Ovary (tissue), 3 donors: ENCODE measurements at regions not wholly inside any gene's neighbourhood (a gene's known extent, or its start where the extent isn't known, plus 50 kb on each side); places are given as distances from the start of the nearest gene placed in this dataset.

Experiments
- CTCF ChIP-seq, 3 donors: fragments of 450-650 bp in 2 of 3; fragments of 200-600 bp in 1 of 3; IDR thresholded peaks; one replicate each; pipeline versions ENCODE4 v1.5.1 to v1.8.0; 2016 to 2022; ENCODE audit warnings: antibody characterized with exemption in 3 of 3, mild to moderate bottlenecking in 1 of 3
- EP300 ChIP-seq: sonication (generic); formaldehyde crosslinking; IDR thresholded peaks from one replicate; pipeline ENCODE4 v1.6.1; 2017; ENCODE audit warnings: antibody characterized with exemption
- POLR2A ChIP-seq: fragments of 450-650 bp; IDR thresholded peaks from one replicate; pipeline ENCODE4 v1.6.1; 2017; ENCODE audit warnings: antibody characterized with exemption, mild to moderate bottlenecking, moderate library complexity
- donor health status: DM: no; HTN: no; CAD: no.

DNA sequence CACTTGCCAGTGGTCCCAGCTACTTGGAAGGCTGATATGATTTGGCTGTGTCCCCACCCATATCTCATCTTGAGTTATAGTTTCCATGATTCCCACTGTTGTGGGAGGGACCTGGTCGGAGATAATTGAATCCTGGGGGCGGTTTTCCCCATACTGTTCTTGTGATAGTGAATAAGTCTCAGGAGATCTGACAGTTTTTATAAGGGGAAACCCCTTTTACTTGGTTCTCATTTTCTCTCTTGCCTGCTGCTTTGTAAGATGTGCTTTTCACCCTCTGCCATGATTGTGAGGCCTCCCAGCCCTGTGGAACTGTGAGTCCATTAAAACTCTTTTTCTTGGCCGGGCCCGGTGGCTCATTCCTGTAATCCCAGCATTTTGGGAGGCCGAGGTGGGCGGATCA, 265.4 kb upstream of the SPOPL start:
- TF ChIP-seq CTCF (IDR thresholded peaks at IDR 0.05) (no peak), POLR2A (no peak), EP300 (no peak)
